HG02938 (cell line): ENCODE measurements at regions not wholly inside any gene's neighbourhood (a gene's known extent, or its start where the extent isn't known, plus 50 kb on each side); places are given as distances from the start of the nearest gene placed in this dataset.

Experiments used
- ATAC-seq: cut with Tn5 transposase; IDR thresholded peaks from one replicate; pipeline ENCODE4 v1.9.1; 2021; ENCODE audit warnings: mild to moderate bottlenecking, moderate library complexity; ENCODE audit not compliant: unreplicated experiment

DNA sequence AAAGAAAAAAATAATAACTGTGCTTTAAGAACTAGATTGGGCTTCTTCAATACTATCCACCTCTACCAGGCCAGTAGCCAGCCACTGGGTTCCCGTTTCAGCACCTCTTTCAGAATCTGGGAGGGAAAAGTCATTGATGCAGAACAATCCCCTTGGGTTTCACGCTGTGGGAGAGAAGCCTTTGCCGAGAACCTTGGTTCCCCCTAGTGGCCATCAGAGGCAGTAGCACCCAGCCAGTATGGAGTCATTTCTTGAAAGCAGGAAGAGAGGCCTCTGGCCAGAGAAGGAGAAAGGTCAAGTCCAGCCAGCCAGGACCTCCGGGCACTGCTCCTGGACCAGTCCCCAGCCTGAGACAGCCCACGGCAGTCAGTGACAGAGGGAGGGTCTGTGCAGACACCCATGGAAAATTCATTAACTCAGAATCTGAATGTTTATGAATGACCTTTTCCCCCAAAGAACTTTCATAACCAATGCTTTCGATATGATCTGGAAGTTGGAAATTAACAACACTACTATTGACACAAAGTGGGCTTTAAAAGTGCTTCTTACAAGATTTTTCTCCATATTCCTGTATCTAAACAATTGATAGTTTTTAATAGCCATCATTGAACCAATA lies 51.2 kb upstream of the CDH5 start:
- peak; percentile 94 for ATAC-seq

DNA sequence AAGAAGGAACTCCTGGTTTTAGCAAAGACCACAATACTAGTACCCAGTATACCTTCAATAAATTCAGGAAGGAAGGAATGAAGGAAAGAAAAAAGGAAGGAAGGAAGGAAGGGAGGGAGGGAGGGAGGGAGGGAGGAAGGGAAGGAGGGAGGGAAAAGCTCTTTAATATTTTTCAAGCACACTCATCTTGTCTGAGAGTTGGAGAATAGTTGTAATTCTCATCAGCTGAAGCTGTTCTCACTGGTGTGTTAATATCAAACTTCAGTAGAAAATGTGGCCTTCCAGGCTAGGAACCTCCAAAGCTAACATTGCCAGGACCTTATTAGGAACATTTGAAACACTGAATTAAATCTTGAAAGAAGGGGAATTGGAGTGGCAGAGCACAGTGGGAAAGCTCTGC lies 55.2 kb upstream of the CDH5 start:
- ATAC-seq, result no peak

DNA sequence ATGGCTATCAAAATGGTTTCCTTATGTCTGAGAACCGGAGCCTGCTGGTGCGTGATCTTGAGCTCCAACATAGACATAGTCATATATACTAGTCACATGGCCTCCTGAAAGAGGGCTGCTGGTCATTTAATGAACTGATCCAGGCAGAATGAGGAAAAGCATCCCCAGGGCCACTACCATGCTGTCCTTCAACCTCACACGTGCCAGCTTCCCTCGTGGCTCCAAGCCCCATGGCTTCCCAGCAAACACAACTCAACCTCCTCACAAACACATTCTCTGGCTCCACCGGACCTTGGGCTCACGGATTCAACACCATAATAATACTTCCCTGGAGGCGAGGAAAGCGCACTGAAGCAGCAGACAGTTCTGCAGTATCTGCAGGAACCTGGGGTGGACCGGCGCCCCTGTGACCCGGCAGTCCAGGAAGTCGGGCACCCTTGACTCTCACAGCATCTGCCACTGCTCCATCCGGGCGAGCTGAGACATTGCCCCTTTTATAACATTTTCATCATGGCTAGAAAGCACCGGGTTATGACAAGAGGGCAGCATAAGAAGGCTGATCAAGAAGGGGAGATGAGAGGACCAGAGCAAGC lies 57.2 kb upstream of the CDH5 start:
- ATAC-seq, result no peak

DNA sequence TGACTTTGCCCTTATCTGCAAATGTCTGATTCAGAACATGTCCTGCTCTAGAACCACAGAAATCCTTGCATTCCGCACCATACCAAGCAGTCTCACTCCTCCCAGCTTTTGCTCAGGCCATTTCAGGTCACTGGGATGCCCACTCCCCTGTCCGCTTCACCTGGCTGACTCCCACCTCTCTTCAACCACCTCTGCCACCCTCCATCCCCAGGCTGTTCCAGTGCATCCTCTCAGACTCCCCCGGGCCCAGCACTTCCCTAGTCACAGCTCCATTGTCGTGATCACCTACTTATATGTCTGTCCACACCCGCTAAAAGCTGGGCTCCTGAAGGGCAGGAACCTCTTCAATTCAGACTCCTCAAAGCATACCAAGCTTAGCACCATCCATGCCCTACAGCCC lies 58.4 kb upstream of the CDH5 start:
- ATAC-seq, result no peak

DNA sequence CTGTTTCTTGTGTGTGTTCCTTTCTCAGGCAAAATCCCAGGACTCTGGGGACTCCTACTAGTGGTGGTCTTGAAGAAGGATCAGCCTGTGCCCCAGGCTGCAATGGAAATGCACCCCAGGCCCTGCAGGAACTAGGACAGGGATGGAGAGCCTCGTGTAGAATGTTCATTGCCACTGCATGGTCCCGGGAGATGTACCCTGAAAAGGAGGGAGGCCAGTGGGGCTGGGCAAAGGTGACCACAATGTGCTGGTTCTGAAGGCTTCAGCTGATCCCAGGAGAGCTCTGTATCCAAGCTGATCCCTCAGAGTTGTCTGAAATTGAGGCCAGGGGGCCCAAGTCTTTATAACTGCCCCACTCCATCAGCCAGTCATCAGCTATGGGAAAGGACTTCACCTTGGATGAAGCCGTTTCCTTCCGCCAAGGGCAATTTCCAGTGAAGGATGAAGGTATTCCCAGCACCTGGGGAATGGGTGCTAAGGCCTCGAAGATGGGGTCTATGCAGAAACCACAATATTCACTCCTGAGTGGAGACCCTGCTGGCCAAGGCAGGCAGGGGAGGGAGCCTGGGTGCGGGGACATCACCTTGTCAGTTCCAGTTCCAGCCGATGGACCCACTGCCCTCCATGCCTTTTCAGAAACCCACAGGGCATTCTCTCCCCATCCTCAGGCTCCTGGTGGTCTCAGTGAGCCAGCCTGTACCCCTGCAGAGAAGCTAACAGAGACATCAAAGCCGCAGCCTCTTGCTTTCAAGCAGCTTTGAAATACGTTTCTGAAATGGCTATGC lies 59.9 kb upstream of the CDH5 start:
- no peak for ATAC-seq

DNA sequence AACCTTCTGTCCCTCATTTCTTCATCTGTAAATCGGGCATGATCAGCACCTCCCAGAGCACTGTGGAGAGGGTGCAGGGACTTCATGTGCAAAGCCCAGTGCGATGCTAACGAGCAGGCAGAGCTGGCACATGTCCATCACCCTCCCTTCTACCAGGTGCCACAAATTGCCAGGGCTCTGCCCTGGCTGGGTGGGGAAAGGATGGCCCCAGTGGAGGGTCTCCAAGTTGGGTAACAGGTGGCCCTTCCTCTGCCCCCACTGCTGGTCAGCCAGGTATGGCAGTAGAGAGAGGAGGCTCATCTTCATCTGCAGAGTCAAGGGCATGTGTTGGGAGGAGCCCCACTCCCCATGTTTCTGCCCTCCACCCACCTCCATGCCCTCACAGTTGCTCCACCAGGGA lies 61.5 kb upstream of the CDH5 start:
- ATAC-seq, result no peak

DNA sequence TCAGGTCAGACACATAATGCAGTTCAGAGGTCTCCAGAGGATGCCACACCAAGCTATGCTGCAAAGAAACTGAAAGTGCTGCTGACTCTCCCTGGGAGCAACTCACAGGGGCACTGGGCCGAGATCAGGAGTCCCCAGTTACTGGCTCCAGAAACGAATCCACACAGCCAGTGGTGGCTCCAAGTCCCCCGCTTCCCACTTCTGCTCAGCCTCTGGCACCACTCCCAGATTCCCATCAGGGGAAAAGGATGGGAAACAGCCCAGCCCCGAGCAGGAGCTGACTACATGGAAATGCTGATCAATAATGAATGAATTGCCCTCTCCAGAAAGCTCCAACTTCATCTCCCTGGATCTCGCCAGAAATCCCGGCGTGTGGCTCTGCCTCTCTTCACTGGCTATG lies 62.3 kb upstream of the CDH5 start:
- no peak for ATAC-seq

DNA sequence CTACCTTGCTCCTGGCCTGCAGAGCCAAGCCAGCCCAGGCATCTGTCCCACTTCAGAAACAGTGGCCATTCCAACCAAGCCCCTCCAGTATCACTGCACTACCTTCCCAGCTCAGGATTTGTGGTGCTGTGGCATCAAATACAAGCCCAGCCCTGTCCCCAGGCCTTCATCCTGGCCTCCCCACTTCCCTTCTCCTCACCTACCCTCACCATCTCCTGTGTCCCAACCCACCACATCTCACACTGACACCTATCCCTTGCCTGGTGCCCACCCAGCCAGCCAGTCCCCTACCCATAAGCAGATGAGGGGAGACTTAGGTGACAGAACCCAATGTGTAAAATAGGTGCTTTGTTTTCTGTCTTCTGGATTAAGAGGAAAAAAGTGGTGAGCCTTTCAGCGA lies 66.0 kb upstream of the CDH5 start:
- no peak for ATAC-seq

DNA sequence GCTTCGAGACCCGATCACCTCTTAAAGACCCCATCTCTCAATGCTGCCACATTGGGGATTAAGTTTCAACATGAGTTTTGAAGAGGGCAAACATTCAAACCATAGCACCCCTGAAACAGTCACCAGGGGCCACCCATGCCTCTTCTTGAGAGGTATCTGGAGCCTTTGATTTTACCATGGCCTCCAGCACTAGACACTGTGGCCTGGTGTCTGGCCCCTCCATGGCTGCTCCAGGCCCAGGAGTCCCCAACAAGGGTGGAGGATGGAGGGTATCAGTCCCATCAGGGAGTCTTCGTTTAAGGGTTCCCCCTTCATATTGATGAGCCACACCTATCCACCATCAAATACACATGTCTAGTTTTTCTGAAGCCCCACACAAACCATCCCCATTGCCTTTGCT lies 66.5 kb upstream of the CDH5 start:
- no peak for ATAC-seq

DNA sequence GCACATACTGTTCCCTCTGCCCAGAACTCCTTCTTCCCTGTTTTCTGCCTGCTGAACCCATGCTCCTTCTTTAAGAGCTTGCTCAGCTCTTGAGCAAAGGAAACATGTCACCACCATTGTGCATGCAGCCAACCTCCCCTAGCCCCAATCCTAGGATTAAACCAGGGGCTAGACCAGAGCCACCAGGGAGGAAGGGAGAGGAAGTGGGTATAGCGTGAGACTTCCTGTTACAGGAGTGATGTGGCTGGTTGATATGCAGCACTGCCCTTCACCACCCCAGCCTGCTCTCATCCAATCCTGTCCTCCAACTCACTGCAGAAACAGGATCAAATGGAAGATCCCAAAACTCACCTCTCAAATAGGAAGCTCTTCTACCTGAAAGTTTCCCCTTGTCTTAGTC lies 67.1 kb upstream of the CDH5 start:
- no peak for ATAC-seq

DNA sequence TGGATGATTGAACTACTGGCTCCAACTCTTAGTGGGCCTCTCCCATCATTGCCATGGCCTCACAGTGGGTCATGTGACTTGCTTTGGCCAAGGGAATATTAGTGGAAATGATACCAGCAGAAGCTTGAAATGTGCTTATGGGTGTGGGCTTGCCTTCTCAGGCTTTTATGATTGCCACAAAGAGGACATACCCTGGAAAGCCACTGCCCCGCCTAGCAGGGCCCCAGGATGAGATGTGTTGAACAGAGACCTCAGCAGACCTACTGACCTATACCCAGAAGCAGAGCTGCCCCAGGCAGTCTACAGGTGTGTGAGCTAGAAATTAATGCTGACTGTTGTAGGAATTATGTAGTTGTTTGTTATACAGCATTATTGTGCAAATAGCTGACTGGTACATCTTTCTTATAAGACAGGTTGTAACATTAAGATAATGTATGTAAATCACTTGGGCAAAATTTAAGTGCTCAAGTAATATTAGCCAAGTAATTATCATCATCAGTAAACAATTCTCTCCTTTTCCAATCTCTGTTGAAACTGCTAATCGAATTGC lies 67.8 kb upstream of the CDH5 start:
- ATAC-seq, result no peak

DNA sequence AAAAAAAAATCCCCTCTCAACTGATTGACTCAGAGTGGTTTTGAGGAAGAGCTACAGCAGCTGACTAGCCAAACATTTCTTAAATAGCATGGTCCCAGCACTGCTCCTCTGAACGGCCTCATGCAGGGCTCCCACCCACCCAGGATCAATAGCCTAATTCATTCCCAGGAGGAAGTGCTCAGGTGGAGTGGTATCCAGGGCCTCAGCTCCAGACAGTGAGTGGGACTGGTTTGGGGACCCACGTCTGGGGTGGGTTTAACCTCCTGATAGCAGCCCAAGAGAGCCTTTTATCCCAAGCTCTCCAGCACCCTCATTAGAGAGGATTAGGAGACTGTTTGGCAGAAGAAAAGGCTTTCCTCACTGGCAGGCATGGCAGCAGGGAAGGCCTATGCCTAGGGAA lies 68.5 kb upstream of the CDH5 start:
- ATAC-seq, result no peak

DNA sequence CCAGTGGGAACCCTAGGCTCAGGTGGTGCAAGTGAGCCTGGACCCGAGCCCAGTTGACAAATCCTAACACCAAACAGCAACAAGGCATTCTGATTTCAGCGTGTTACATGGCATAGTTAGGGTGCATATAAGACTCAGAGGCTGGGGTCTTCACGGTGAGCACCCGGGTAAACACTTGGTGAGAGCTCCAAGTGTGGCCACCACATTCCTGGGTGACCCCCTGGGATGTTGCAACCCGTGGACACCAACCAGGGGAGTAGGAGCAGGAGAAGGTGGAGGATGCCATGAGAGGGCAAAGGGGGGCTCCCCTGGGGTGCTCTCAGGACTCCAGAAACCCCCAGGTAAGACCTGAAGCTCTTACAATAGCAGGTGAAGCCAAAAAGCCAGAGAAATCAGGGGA lies 69.9 kb upstream of the CDH5 start:
- no peak for ATAC-seq

DNA sequence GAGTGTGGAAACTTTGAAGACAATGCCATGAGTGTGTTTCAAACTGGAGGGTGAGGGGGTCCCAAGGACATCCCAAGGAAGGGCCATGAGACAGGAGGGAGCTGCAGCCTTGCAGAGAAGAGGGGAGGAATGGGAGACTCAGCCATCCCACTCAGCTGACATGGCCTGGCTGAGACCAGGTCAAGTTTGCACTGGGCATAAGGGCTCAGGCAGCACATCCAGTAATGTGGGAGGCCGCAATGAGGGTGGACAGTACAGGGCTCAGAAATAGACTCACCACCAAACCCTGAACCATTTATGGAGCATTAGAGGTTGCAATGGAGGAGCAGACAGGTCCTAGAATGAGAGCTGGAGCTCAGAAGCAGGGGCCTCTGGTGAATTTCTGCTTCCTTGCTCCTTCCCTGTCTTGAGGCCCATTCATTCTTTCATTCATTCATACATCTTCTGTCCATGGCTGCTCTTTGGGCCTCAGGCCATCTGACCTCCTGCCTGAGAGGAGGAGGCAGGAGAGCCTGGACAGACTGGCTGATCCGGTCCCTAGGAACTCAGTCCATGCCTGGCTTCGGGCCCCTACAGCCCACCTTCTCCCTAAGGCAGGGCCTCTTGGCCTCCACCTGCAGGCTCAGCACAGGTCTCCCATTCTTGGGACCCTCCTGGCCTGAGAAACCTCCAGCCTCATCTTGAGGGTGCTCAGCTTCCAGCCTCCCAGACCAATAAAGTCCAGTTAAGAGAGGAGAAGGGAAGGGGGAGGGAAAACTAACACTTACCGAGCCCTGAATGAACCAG lies 70.5 kb upstream of the CDH5 start:
- ATAC-seq, result no peak

DNA sequence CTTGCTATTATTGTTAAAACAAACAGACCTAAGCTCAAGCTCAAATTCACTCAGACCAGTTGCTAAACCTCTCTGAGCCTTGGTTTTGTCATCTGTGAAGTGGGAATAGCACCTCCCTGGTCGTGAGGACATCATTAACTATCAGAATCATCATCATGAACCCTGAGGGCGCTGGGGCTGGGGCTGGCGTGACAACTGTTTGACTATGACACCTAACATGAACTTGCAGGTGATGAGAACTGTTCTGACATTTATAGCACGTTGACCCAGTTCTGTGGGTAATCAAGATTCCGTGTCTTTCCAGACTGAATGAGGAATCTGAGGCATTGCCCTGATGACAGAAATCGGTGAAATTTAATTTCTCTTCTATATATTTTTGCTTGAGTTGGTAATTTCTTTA lies 71.3 kb upstream of the CDH5 start:
- ATAC-seq, result no peak

DNA sequence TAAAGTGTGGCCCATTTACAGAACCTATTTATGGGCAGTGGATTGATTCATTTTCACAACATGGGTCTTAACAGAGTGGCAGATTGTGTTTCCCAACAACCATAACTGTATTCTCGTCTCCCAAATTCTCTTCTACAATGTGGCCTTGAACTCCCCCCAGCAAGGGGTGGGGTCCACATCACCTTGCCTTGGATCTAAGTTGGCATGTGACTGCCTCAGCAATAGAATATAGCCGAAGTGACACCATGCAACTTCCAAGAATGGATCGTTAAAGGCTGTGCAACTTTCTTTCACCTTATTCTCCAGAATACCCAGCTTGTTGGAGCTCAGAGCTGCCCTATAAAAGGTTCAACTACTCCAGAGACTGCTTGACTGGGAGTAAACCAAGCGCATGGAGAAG lies 72.0 kb upstream of the CDH5 start:
- ATAC-seq, result no peak

DNA sequence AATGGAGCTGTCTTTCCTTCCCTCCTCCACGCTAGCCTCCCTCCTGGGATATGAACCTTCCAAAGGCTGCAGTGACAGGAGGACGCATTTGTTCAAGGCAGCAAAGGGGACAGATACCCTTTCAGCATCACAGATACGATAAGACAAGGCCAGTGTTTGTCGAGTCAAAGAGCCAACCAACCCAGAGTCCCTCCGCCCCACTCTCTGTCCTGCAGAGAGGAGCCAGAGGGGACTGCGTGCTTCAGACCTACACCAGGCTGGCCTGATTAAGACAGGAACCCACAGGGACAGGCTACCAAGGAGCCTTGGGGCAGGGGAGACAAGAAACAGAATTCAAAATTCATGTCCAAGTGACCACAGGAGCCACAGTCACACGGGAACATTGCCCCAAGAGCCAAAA lies 72.6 kb upstream of the CDH5 start:
- ATAC-seq, result no peak

DNA sequence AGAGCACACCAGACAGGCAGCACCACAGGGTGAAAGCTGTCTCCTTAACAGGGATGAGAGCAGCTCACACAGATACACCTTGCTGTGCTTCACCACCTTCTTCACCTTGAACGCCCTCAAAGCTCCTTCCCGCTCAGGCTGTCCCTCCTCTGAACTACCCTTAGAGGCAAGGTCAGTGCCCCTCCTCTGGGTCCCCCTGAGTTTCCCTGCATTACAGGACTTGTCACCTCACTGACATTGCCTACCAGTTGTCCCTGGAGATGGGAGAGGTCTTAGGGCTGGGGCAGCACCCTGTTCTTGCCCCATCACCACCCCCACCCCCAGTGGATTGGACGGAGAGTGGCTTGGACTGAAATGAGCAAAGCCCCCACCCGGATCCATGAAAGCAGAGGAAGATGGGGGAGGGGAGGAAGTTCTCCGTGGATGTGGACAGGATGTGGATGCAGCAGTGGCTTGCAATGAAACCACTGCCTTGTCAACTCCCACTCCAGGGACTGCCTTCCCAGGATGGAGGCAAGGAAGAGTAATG lies 73.2 kb upstream of the CDH5 start:
- no peak for ATAC-seq

DNA sequence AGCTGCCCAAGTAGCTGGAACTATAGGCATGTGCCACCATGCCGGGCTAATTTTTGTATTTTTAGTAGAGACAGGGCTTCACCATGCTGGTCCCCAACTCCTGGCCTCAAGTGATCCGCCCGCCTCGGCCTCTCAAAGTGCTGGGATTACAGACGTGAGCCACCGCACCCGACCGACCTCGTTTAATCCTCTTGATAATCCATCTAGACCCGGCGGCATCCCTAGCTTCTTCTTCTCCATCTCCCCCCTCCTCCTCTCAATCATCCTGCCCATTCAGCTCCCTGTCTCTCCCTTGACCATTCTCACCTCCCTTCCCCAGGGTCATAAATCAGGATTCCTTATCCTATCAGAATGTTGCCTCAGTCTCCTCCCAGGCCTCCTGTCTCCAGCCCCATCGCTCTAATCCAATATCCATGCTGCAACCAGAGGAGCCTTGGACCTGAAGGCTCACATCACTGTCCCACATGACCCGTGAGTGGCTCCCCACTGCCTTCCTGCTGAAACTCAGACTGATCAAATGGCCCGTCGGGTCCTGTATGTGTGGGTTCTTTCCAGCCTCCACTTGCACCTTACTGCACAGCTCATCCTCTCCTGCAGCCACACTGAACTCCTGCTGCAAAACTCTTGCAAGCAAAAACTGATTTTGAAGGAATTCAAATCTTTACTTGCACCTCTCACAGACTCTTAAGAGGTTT lies 74.1 kb upstream of the CDH5 start:
- no peak for ATAC-seq

DNA sequence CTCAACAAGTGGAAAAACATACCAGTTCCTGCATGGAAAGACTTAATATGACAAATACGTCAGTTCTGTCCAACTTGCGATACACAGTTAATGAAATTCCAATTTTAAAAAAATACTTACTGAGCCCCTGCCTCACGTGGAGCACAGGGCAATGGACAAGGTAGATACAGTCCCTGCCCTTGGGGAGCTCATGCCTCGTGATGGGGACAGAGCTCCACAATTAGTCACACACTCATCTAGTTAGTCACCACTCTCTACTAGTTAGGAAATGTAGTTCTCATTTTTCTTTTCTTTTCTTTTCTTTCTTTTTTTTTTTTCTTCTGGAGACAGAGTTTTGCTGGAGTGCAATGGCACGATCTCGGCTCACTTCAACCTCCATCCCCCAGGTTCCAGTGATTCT lies 74.7 kb upstream of the CDH5 start:
- ATAC-seq, result no peak

DNA sequence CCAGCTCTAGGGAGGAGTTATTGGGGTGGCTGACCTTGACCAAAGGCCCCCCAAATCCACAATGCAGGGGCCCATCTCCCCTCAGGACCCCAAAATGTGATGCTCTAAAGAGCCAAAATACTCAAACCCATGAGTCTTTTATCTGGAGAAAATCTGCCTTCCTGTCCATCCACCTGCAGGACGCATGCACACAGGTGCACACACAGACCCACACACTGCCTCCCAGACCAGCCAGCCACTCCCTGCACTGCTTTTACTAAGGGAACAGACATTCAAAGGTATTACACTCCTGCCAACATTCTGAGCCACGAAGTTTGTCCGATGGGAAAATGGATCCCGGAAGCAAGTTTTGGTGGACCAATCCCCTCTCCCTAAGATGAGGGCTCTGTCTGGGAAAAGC lies 76.1 kb upstream of the CDH5 start:
- ATAC-seq, result no peak
